Liver (tissue), 8 donors: ENCODE measurements at regions not wholly inside any gene's neighbourhood (a gene's known extent, or its start where the extent isn't known, plus 50 kb on each side); places are given as distances from the start of the nearest gene placed in this dataset.

ENCODE experiments used
- DNase-seq: peaks from one replicate; pipeline ENCODE4 v3.0.0-alpha.2; 2017; ENCODE audit warnings: low spot score
- H3K27ac ChIP-seq, 2 donors: one replicate each; pipeline ENCODE4 v1.7.0; 2013; ENCODE audit warnings: inconsistent platforms in 2 of 2, low read length in 2 of 2, control low read depth in 1 of 2, low read depth in 1 of 2, mild to moderate bottlenecking in 1 of 2
- H3K27me3 ChIP-seq, 4 donors: one replicate each; pipeline versions ENCODE4 v1.6.1 to v1.7.0; 2013; ENCODE audit warnings: low read length in 3 of 4, inconsistent platforms in 1 of 4, mild to moderate bottlenecking in 1 of 4, moderate library complexity in 1 of 4; ENCODE audit not compliant: control insufficient read depth in 4 of 4, insufficient read depth in 4 of 4
- H3K36me3 ChIP-seq, 4 donors: one replicate each; pipeline versions ENCODE4 v1.6.1 to v1.7.0; 2013; ENCODE audit warnings: low read length in 3 of 4, mild to moderate bottlenecking in 3 of 4, low read depth in 1 of 4, moderate library complexity in 1 of 4; ENCODE audit not compliant: control insufficient read depth in 4 of 4, insufficient read depth in 3 of 4
- H3K4me1 ChIP-seq, 4 donors: one replicate each; pipeline versions ENCODE4 v1.6.1 to v1.7.0; 2013; ENCODE audit warnings: low read length in 3 of 4, mild to moderate bottlenecking in 3 of 4, moderate library complexity in 1 of 4; ENCODE audit not compliant: control insufficient read depth in 4 of 4, insufficient read depth in 4 of 4
- H3K4me3 ChIP-seq, 3 donors: one replicate each; pipeline versions ENCODE4 v1.6.1 to v1.7.0; 2013; ENCODE audit warnings: low read length in 3 of 3, control low read depth in 1 of 3, low read depth in 1 of 3, mild to moderate bottlenecking in 1 of 3
- H3K9ac ChIP-seq, 2 donors: one replicate each; pipeline ENCODE4 v1.7.0; 2013; ENCODE audit warnings: low read length in 2 of 2, mild to moderate bottlenecking in 2 of 2, moderate library complexity in 2 of 2, control low read depth in 1 of 2, low read depth in 1 of 2
- H3K9me3 ChIP-seq, 4 donors: one replicate each; pipeline versions ENCODE4 v1.6.1 to v1.7.0; 2013; ENCODE audit warnings: low read length in 3 of 4; ENCODE audit not compliant: control insufficient read depth in 4 of 4
- CTCF ChIP-seq: fragments of 150-350 bp; IDR thresholded peaks from 2 replicates; pipeline ENCODE4 v1.5.1; 2017; ENCODE audit warnings: improper control_type of control experiment, low read depth, low read length; ENCODE audit not compliant: missing input control
- FOXA1 ChIP-seq: IDR thresholded peaks from 2 replicates; pipeline ENCODE4 v1.6.1; 2016; ENCODE audit warnings: antibody characterized with exemption
- GABPA ChIP-seq, 2 donors: IDR thresholded peaks in 1 of 2; conservative IDR thresholded peaks in 1 of 2; 2 replicates each; pipeline ENCODE4 v1.6.1; 2016; ENCODE audit warnings: antibody characterized with exemption in 2 of 2, mild to moderate bottlenecking in 1 of 2, moderate library complexity in 1 of 2
- HNF4A ChIP-seq, 2 donors: conservative IDR thresholded peaks; 2 replicates each; pipeline ENCODE4 v1.6.1; 2016; ENCODE audit warnings: antibody characterized with exemption in 2 of 2, mild to moderate bottlenecking in 2 of 2
- HNF4G ChIP-seq: IDR thresholded peaks from 2 replicates; pipeline ENCODE4 v1.6.1; 2016; ENCODE audit warnings: antibody characterized with exemption
- JUND ChIP-seq, 2 donors: IDR thresholded peaks; 2 replicates each; pipeline ENCODE4 v1.6.1; 2016; ENCODE audit warnings: antibody characterized with exemption in 2 of 2
- NR2F2 ChIP-seq: IDR thresholded peaks from 2 replicates; pipeline ENCODE4 v1.6.1; 2016; ENCODE audit warnings: antibody characterized with exemption
- RAD21 ChIP-seq, 2 donors: IDR thresholded peaks; 2 replicates each; pipeline ENCODE4 v1.6.1; 2016; ENCODE audit warnings: antibody characterized with exemption in 2 of 2, mild to moderate bottlenecking in 2 of 2
- RXRA ChIP-seq, 2 donors: IDR thresholded peaks; 2 replicates each; pipeline ENCODE4 v1.6.1; 2017 to 2018; ENCODE audit warnings: antibody characterized with exemption in 2 of 2, mild to moderate bottlenecking in 1 of 2
- TAF1 ChIP-seq: conservative IDR thresholded peaks from 2 replicates; pipeline ENCODE4 v1.6.1; 2016; ENCODE audit warnings: antibody characterized with exemption, mild to moderate bottlenecking
- YY1 ChIP-seq: IDR thresholded peaks from 2 replicates; pipeline ENCODE4 v1.6.1; 2016; ENCODE audit warnings: antibody characterized with exemption, mild to moderate bottlenecking
- WGBS: extraction: QIAGEN DNeasy Blood & Tissue Kit; methylation state at CpG from one replicate; pipeline ENCODE4 v1.1.7; 2013; 5-methylcytosine and 5-hydroxymethylcytosine counted together
- TF ChIP-seq, protein P1 (sequence below): IDR thresholded peaks from 2 replicates; pipeline ENCODE4 v1.6.1; 2016; ENCODE audit warnings: antibody characterized with exemption, mild to moderate bottlenecking
- TF ChIP-seq, protein P2 (sequence below): IDR thresholded peaks from 2 replicates; pipeline ENCODE4 v1.6.1; 2016; ENCODE audit warnings: antibody characterized with exemption
- TF ChIP-seq, protein P3 (sequence below): IDR thresholded peaks from 2 replicates; pipeline ENCODE4 v1.6.1; 2016; ENCODE audit warnings: antibody characterized with exemption
- donor health status: healthy.
- donor health status: healthy.
- donor health status: healthy.
- donor health status: healthy.
- donor health status: healthy.

GRCh38 chr4:57437649-57438048 is 327.5 kb upstream of the IGFBP7 start:
- Histone ChIP-seq H3K4me1 (no peaks in the 10 kb centered on the region), H3K36me3 (no peaks in the 10 kb centered on the region), H3K27ac (no peak overlapping the region), H3K27me3 (no peaks in the 10 kb centered on the region), H3K4me3 (no peak overlapping the region), H3K9me3 (no peaks in the 10 kb centered on the region), H3K9ac (no peak overlapping the region)
- no peak for TF ChIP-seq FOXA1
- no peak for TF ChIP-seq YY1
- TF ChIP-seq TAF1 = no peak
- TF ChIP-seq RAD21 (IDR thresholded peaks at IDR 0.05) = no peak
- TF ChIP-seq GABPA (IDR thresholded peaks at IDR 0.05 in 1 of 2, conservative IDR thresholded peaks at IDR 0.05 in 1 of 2) = no peak
- no peak for TF ChIP-seq NR2F2
- TF ChIP-seq, protein P1, sequence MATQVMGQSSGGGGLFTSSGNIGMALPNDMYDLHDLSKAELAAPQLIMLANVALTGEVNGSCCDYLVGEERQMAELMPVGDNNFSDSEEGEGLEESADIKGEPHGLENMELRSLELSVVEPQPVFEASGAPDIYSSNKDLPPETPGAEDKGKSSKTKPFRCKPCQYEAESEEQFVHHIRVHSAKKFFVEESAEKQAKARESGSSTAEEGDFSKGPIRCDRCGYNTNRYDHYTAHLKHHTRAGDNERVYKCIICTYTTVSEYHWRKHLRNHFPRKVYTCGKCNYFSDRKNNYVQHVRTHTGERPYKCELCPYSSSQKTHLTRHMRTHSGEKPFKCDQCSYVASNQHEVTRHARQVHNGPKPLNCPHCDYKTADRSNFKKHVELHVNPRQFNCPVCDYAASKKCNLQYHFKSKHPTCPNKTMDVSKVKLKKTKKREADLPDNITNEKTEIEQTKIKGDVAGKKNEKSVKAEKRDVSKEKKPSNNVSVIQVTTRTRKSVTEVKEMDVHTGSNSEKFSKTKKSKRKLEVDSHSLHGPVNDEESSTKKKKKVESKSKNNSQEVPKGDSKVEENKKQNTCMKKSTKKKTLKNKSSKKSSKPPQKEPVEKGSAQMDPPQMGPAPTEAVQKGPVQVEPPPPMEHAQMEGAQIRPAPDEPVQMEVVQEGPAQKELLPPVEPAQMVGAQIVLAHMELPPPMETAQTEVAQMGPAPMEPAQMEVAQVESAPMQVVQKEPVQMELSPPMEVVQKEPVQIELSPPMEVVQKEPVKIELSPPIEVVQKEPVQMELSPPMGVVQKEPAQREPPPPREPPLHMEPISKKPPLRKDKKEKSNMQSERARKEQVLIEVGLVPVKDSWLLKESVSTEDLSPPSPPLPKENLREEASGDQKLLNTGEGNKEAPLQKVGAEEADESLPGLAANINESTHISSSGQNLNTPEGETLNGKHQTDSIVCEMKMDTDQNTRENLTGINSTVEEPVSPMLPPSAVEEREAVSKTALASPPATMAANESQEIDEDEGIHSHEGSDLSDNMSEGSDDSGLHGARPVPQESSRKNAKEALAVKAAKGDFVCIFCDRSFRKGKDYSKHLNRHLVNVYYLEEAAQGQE = no peak
- TF ChIP-seq HNF4A (conservative IDR thresholded peaks at IDR 0.05) = no peak
- no peak for TF ChIP-seq HNF4G
- no peak for DNase-seq
- WGBS = 68% methylated on average over 8 of the region's 8 CpGs

- WGBS = 71% methylated on average over 3 of the region's 3 CpGs
- H3K36me3 ChIP-seq = no peaks in the 10 kb centered on the region
- H3K4me1 ChIP-seq = no peaks in the 10 kb centered on the region
- no peak overlapping the region for H3K4me3 ChIP-seq
- TF ChIP-seq RAD21 (IDR thresholded peaks at IDR 0.05) (no peak), TAF1 (no peak), RXRA (IDR thresholded peaks at IDR 0.05) (no peak), GABPA (IDR thresholded peaks at IDR 0.05 in 1 of 2, conservative IDR thresholded peaks at IDR 0.05 in 1 of 2) (no peak), CTCF (no peak), JUND (IDR thresholded peaks at IDR 0.05) (no peak), HNF4A (conservative IDR thresholded peaks at IDR 0.05) (no peak)
- TF ChIP-seq, protein P2, sequence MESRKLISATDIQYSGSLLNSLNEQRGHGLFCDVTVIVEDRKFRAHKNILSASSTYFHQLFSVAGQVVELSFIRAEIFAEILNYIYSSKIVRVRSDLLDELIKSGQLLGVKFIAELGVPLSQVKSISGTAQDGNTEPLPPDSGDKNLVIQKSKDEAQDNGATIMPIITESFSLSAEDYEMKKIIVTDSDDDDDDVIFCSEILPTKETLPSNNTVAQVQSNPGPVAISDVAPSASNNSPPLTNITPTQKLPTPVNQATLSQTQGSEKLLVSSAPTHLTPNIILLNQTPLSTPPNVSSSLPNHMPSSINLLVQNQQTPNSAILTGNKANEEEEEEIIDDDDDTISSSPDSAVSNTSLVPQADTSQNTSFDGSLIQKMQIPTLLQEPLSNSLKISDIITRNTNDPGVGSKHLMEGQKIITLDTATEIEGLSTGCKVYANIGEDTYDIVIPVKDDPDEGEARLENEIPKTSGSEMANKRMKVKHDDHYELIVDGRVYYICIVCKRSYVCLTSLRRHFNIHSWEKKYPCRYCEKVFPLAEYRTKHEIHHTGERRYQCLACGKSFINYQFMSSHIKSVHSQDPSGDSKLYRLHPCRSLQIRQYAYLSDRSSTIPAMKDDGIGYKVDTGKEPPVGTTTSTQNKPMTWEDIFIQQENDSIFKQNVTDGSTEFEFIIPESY = no peak
- TF ChIP-seq, protein P3, sequence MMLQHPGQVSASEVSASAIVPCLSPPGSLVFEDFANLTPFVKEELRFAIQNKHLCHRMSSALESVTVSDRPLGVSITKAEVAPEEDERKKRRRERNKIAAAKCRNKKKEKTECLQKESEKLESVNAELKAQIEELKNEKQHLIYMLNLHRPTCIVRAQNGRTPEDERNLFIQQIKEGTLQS = no peak
- DNase-seq = no peak
- H3K9me3 ChIP-seq = no peaks in the 10 kb centered on the region
- H3K27me3 ChIP-seq = no peaks in the 10 kb centered on the region
- no peak overlapping the region for H3K9ac ChIP-seq
- H3K27ac ChIP-seq = no peak overlapping the region
These were observed 325.1 kb upstream of the IGFBP7 start for GRCh38 chr4:57435300-57435699.
